ENCODE measurements at regions not wholly inside any gene's neighbourhood (a gene's known extent, or its start where the extent isn't known, plus 50 kb on each side); places are given as distances from the start of the nearest gene placed in this dataset.

GRCh38 chr11:115654792-115655191 lies 150.6 kb upstream of the CADM1 start:
- TF ChIP-seq ARNTL (CRISPR knock-in tag; IDR thresholded peaks at IDR 0.05): no peak
- TF ChIP-seq CTCF (CRISPR knock-in tag; IDR thresholded peaks at IDR 0.05): no peak
- TF ChIP-seq, protein P1, sequence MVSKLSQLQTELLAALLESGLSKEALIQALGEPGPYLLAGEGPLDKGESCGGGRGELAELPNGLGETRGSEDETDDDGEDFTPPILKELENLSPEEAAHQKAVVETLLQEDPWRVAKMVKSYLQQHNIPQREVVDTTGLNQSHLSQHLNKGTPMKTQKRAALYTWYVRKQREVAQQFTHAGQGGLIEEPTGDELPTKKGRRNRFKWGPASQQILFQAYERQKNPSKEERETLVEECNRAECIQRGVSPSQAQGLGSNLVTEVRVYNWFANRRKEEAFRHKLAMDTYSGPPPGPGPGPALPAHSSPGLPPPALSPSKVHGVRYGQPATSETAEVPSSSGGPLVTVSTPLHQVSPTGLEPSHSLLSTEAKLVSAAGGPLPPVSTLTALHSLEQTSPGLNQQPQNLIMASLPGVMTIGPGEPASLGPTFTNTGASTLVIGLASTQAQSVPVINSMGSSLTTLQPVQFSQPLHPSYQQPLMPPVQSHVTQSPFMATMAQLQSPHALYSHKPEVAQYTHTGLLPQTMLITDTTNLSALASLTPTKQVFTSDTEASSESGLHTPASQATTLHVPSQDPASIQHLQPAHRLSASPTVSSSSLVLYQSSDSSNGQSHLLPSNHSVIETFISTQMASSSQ (IDR thresholded peaks at IDR 0.05; ENCODE audit: low read depth): no peak
- TF ChIP-seq, protein P1 (CRISPR knock-in tag; IDR thresholded peaks at IDR 0.05; ENCODE audit: borderline replicate concordance): no peak

Measured in HepG2 (cell line).